HCT116 (cell line): ENCODE measurements at regions not wholly inside any gene's neighbourhood (a gene's known extent, or its start where the extent isn't known, plus 50 kb on each side); places are given as distances from the start of the nearest gene placed in this dataset.
"Not testable (repeated sequence)": the region's sequence is repeated elsewhere in the genome, so short reads cannot be mapped to it uniquely, and the experiment has no call there.

ENCODE experiments used
- ATAC-seq: fragments of 200-7000 bp; cut with Tn5 transposase; 2 replicates; pipeline ENCODE4 v1.9.1; 2020; ENCODE audit warnings: mild to moderate bottlenecking, moderate library complexity
- BruUV-seq: library from RNA; stranded (reverse); fragments of 400-500 nt; replicated peaks from 2 replicates; lab custom pipeline; 2021; lab: Mats Ljungman, UMichigan
- CTCF ChIA-PET: fragments of 300-600 bp; sonication (Branson Sonifier 250); formaldehyde crosslinking; loops from one replicate; lab custom pipeline; 2021; ENCODE audit warnings: antibody characterized with exemption; lab: Charles Lee
- POLR2A ChIA-PET: fragments of 300-600, 350-600 bp; sonication (Branson Sonifier 250); formaldehyde crosslinking; loops from one replicate; lab custom pipeline; 2021; ENCODE audit warnings: antibody characterized with exemption; lab: Charles Lee
- RAD21 ChIA-PET, 2 experiments: fragments of 300-600 bp; sonication (Branson Sonifier 250); formaldehyde crosslinking; loops; one replicate each; lab custom pipeline; 2023; ENCODE audit warnings: low total read pairs in 2 of 2; ENCODE audit not compliant: uncharacterized antibody in 2 of 2, unreplicated experiment in 2 of 2, low non-redundant PET in 1 of 2; lab: Charles Lee
- DNase-seq: peaks from one replicate; pipeline ENCODE4 v3.0.0-alpha.2; 2010; ENCODE audit warnings: low read depth, low spot score
- H2AFZ ChIP-seq: fragments of 200-600 bp; shearing (Covaris generic), sonication (generic); 2 replicates; pipeline ENCODE4 v1.6.1; 2017; ENCODE audit warnings: low read depth, mixed run types, mixed read lengths, antibody characterized with exemption, low read length; ENCODE audit not compliant: poor library complexity, severe bottlenecking
- H3K27ac ChIP-seq: 2 replicates; pipeline ENCODE4 v1.5.1; 2012; ENCODE audit warnings: low read depth, low read length
- H3K27me3 ChIP-seq: fragments of 200-600 bp; sonication (generic); 2 replicates; pipeline ENCODE4 v1.6.1; 2016; ENCODE audit warnings: mixed run types, low read length, mixed read lengths; ENCODE audit not compliant: insufficient read depth
- H3K36me3 ChIP-seq, 2 experiments: fragments of 200-500 bp in 1 of 2; fragments of 200-600 bp in 1 of 2; sonication (Bioruptor generic) in 1 of 2; sonication (generic) in 1 of 2; 2 replicates each; pipeline versions ENCODE4 v1.5.1 to v1.6.1; 2014 to 2016; ENCODE audit warnings: low read length in 2 of 2, inconsistent platforms in 1 of 2, mixed read lengths in 1 of 2, mixed run types in 1 of 2; ENCODE audit not compliant: insufficient read depth in 2 of 2, control insufficient read depth in 1 of 2
- H3K4me1 ChIP-seq, 2 experiments: fragments of 200-600 bp in 1 of 2; sonication (generic) in 1 of 2; 2 replicates each; pipeline versions ENCODE4 v1.5.1 to v1.6.1; 2012 to 2017; ENCODE audit warnings: low read length in 2 of 2, inconsistent platforms in 1 of 2, mild to moderate bottlenecking in 1 of 2, mixed read lengths in 1 of 2, mixed run types in 1 of 2, moderate library complexity in 1 of 2; ENCODE audit not compliant: insufficient read depth in 2 of 2, control insufficient read depth in 1 of 2
- H3K4me2 ChIP-seq: fragments of 200-600 bp; sonication (generic); 2 replicates; pipeline ENCODE4 v1.6.1; 2017; ENCODE audit warnings: mixed run types, low read length, mixed read lengths
- H3K4me3 ChIP-seq, 2 experiments: fragments of 200-600 bp in 1 of 2; sonication (generic) in 1 of 2; replicated peaks in 1 of 2; 2 replicates each; pipeline ENCODE4 v1.5.1; 2011 to 2016; ENCODE audit warnings: low read length in 2 of 2, control low read depth in 1 of 2, low read depth in 1 of 2, mild to moderate bottlenecking in 1 of 2, mixed read lengths in 1 of 2, mixed run types in 1 of 2
- H3K79me2 ChIP-seq: fragments of 200-600 bp; sonication (generic); 2 replicates; pipeline ENCODE4 v1.6.1; 2017; ENCODE audit warnings: mild to moderate bottlenecking, mixed run types, low read length, moderate library complexity, mixed read lengths; ENCODE audit not compliant: insufficient read depth
- H3K9ac ChIP-seq: fragments of 200-600 bp; sonication (generic); 2 replicates; pipeline ENCODE4 v1.6.1; 2016; ENCODE audit warnings: low read length, mixed read lengths
- H3K9me2 ChIP-seq: fragments of 200-600 bp; sonication (generic), shearing (Covaris generic); 2 replicates; pipeline ENCODE4 v1.6.1; 2017; ENCODE audit warnings: mixed run types, mild to moderate bottlenecking, moderate library complexity; ENCODE audit not compliant: insufficient read depth
- H3K9me3 ChIP-seq, 2 experiments: fragments of 200-500 bp in 1 of 2; fragments of 200-600 bp in 1 of 2; sonication (Bioruptor generic) in 1 of 2; sonication (generic) in 1 of 2; 2 replicates each; pipeline ENCODE4 v1.6.1; 2014 to 2017; ENCODE audit warnings: low read length in 2 of 2, mixed read lengths in 2 of 2, inconsistent platforms in 1 of 2, low read depth in 1 of 2, mild to moderate bottlenecking in 1 of 2, mixed run types in 1 of 2, moderate library complexity in 1 of 2; ENCODE audit not compliant: control insufficient read depth in 1 of 2, insufficient read depth in 1 of 2
- H4K20me1 ChIP-seq: fragments of 200-600 bp; sonication (generic), shearing (Covaris generic); 2 replicates; pipeline ENCODE4 v1.6.1; 2017; ENCODE audit warnings: mixed run types, mild to moderate bottlenecking, moderate library complexity; ENCODE audit not compliant: insufficient read depth
- CBX3 ChIP-seq: IDR thresholded peaks from 2 replicates; pipeline ENCODE4 v1.6.1; 2012; ENCODE audit warnings: low read depth
- CEBPB ChIP-seq: IDR thresholded peaks from 2 replicates; pipeline ENCODE4 v1.6.1; 2012; ENCODE audit warnings: low read depth
- EGR1 ChIP-seq: IDR thresholded peaks from 2 replicates; pipeline ENCODE4 v1.6.1; 2012; ENCODE audit warnings: low read depth
- EZH2 ChIP-seq: fragments of 200-600 bp; sonication (generic); IDR thresholded peaks from 2 replicates; pipeline ENCODE4 v1.6.1; 2017; ENCODE audit warnings: antibody characterized with exemption, mixed run types
- EZH2phosphoT487 ChIP-seq: fragments of 200-600 bp; IDR thresholded peaks from 2 replicates; pipeline ENCODE4 v1.6.1; 2018; ENCODE audit warnings: antibody characterized with exemption, borderline replicate concordance
- FOSL1 ChIP-seq: IDR thresholded peaks from 2 replicates; pipeline ENCODE4 v1.6.1; 2012; ENCODE audit warnings: low read depth
- JUND ChIP-seq: IDR thresholded peaks from 2 replicates; pipeline ENCODE4 v1.6.1; 2012
- POLR2A ChIP-seq: IDR thresholded peaks from 2 replicates; pipeline ENCODE4 v1.7.0; 2011; ENCODE audit warnings: borderline replicate concordance; ENCODE audit not compliant: insufficient read depth, insufficient read length; ENCODE audit errors: extremely low read depth
- RAD21 ChIP-seq: IDR thresholded peaks from 2 replicates; pipeline ENCODE4 v1.6.1; 2012; ENCODE audit warnings: low read depth, mild to moderate bottlenecking
- SP1 ChIP-seq: IDR thresholded peaks from 2 replicates; pipeline ENCODE4 v1.6.1; 2012; ENCODE audit warnings: low read depth
- SRF ChIP-seq: IDR thresholded peaks from 2 replicates; pipeline ENCODE4 v1.6.1; 2012; ENCODE audit warnings: low read depth
- TCF7L2 ChIP-seq: IDR thresholded peaks from 2 replicates; pipeline ENCODE4 v1.7.0; 2011; ENCODE audit warnings: borderline replicate concordance, inconsistent platforms; ENCODE audit not compliant: insufficient read depth, insufficient read length; ENCODE audit errors: extremely low read depth
- YY1 ChIP-seq: IDR thresholded peaks from 2 replicates; pipeline ENCODE4 v1.6.1; 2011; ENCODE audit warnings: low read length, low read depth, moderate library complexity, mild to moderate bottlenecking; ENCODE audit not compliant: insufficient replicate concordance; ENCODE audit errors: extremely low read depth
- ZFX ChIP-seq: fragments of 450-650 bp; IDR thresholded peaks from 2 replicates; pipeline ENCODE4 v1.6.1; 2017
- intact Hi-C: fragments of 100-400 bp; cut with micrococcal nuclease; formaldehyde crosslinking; loops from 2 replicates; pipeline ENCODE4 v1.10.0; 2022
- TF ChIP-seq, protein P1 (sequence below), 3 experiments: fragments of 200-600 bp in 1 of 3; sonication (generic) in 1 of 3; IDR thresholded peaks in 2 of 3; conservative IDR thresholded peaks in 1 of 3; 2 replicates each; pipeline ENCODE4 v1.5.1; 2012 to 2017; ENCODE audit warnings: low read depth in 2 of 3, low read length in 2 of 3, antibody characterized with exemption in 1 of 3, borderline replicate concordance in 1 of 3, control low read depth in 1 of 3, mild to moderate bottlenecking in 1 of 3, mixed read lengths in 1 of 3, mixed run types in 1 of 3, moderate library complexity in 1 of 3; ENCODE audit not compliant: insufficient read depth in 1 of 3
- TF ChIP-seq, protein P2 (sequence below): IDR thresholded peaks from 2 replicates; pipeline ENCODE4 v1.6.1; 2012
- TF ChIP-seq, protein P3 (sequence below): IDR thresholded peaks from 2 replicates; pipeline ENCODE4 v1.6.1; 2011; ENCODE audit warnings: mild to moderate bottlenecking, low read length, moderate library complexity; ENCODE audit not compliant: insufficient replicate concordance; ENCODE audit errors: extremely low read depth

GRCh38 chr7:93793084-93793697, 97.4 kb downstream of the TFPI2 start:
- H3K36me3 ChIP-seq, H3K9ac ChIP-seq, CTCF ChIA-PET, H3K27ac ChIP-seq, ATAC-seq, H3K4me3 ChIP-seq, H3K9me3 ChIP-seq, H3K79me2 ChIP-seq, H3K4me2 ChIP-seq, intact Hi-C loops, DNase-seq, H3K9me2 ChIP-seq, H3K27me3 ChIP-seq, BruUV-seq, H2AFZ ChIP-seq, POLR2A ChIA-PET, RAD21 ChIA-PET, H4K20me1 ChIP-seq, H3K4me1 ChIP-seq: not testable (repeated sequence)

GRCh38 chr7:93779115-93779514, 111.4 kb downstream of the TFPI2 start:
- H3K9me3 ChIP-seq: no peaks in the 10 kb centered on the region
- H3K4me1 ChIP-seq: no peaks in the 10 kb centered on the region
- CTCF ChIA-PET: no interaction called here
- no peaks in the 10 kb centered on the region for H3K79me2 ChIP-seq
- no peak overlapping the region for H3K27ac ChIP-seq
- no peaks in the 10 kb centered on the region for H3K36me3 ChIP-seq
- intact Hi-C loops: no loop called here
- POLR2A ChIA-PET: no interaction called here
- no peak overlapping the region for H3K4me2 ChIP-seq
- H3K9me2 ChIP-seq: no peaks in the 10 kb centered on the region
- DNase-seq: no peak
- H4K20me1 ChIP-seq: no peaks in the 10 kb centered on the region
- no peak for ATAC-seq
- RAD21 ChIA-PET: no interaction called here
- H3K9ac ChIP-seq: no peak overlapping the region
- no peaks in the 10 kb centered on the region for H3K27me3 ChIP-seq
- H3K4me3 ChIP-seq: no peak overlapping the region
- no peak overlapping the region for H2AFZ ChIP-seq
- no TSS peak for BruUV-seq
- TF ChIP-seq YY1 (no peak), EZH2 (no peak), ZFX (no peak), SRF (no peak), POLR2A (no peak), EGR1 (no peak), JUND (no peak), EZH2phosphoT487 (no peak), RAD21 (no peak), TCF7L2 (no peak), FOSL1 (no peak), CBX3 (no peak), SP1 (no peak), CEBPB (no peak)
- TF ChIP-seq, protein P1, sequence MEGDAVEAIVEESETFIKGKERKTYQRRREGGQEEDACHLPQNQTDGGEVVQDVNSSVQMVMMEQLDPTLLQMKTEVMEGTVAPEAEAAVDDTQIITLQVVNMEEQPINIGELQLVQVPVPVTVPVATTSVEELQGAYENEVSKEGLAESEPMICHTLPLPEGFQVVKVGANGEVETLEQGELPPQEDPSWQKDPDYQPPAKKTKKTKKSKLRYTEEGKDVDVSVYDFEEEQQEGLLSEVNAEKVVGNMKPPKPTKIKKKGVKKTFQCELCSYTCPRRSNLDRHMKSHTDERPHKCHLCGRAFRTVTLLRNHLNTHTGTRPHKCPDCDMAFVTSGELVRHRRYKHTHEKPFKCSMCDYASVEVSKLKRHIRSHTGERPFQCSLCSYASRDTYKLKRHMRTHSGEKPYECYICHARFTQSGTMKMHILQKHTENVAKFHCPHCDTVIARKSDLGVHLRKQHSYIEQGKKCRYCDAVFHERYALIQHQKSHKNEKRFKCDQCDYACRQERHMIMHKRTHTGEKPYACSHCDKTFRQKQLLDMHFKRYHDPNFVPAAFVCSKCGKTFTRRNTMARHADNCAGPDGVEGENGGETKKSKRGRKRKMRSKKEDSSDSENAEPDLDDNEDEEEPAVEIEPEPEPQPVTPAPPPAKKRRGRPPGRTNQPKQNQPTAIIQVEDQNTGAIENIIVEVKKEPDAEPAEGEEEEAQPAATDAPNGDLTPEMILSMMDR (IDR thresholded peaks at IDR 0.05 in 2 of 3, conservative IDR thresholded peaks at IDR 0.05 in 1 of 3; ENCODE audit: borderline replicate concordance in 1 of 3, insufficient read depth in 1 of 3, low read depth in 2 of 3, low read length in 2 of 3): no peak
- TF ChIP-seq, protein P2, sequence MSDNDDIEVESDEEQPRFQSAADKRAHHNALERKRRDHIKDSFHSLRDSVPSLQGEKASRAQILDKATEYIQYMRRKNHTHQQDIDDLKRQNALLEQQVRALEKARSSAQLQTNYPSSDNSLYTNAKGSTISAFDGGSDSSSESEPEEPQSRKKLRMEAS: no peak
- TF ChIP-seq, protein P3, sequence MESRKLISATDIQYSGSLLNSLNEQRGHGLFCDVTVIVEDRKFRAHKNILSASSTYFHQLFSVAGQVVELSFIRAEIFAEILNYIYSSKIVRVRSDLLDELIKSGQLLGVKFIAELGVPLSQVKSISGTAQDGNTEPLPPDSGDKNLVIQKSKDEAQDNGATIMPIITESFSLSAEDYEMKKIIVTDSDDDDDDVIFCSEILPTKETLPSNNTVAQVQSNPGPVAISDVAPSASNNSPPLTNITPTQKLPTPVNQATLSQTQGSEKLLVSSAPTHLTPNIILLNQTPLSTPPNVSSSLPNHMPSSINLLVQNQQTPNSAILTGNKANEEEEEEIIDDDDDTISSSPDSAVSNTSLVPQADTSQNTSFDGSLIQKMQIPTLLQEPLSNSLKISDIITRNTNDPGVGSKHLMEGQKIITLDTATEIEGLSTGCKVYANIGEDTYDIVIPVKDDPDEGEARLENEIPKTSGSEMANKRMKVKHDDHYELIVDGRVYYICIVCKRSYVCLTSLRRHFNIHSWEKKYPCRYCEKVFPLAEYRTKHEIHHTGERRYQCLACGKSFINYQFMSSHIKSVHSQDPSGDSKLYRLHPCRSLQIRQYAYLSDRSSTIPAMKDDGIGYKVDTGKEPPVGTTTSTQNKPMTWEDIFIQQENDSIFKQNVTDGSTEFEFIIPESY: no peak
